ENCODE measurements at regions not wholly inside any gene's neighbourhood (a gene's known extent, or its start where the extent isn't known, plus 50 kb on each side); places are given as distances from the start of the nearest gene placed in this dataset.

GRCh38 chr13:31060220-31060619, 101.5 kb downstream of the HSPH1 start:
- no peak overlapping the region for H3K27ac ChIP-seq (ENCODE audit: low read length)
- H3K36me3 ChIP-seq (ENCODE audit: control insufficient read depth in 2 of 2, insufficient read depth in 2 of 2, low read length in 2 of 2) = no peaks in the 10 kb centered on the region
- no peaks in the 10 kb centered on the region for H3K4me1 ChIP-seq (ENCODE audit: control insufficient read depth, insufficient read depth, low read length)
- peaks cover 0 to 3% of the 10 kb centered on the region in 2 donors for H3K27me3 ChIP-seq (ENCODE audit: control insufficient read depth in 1 of 2, insufficient read depth in 2 of 2, low read length in 2 of 2)
- H3K4me3 ChIP-seq (ENCODE audit: low read length in 2 of 2) = no peak overlapping the region
- H3K9ac ChIP-seq (ENCODE audit: low read length in 2 of 2) = no peak overlapping the region
- H3K9me3 ChIP-seq (ENCODE audit: control insufficient read depth in 2 of 2, low read length in 2 of 2) = peaks cover 0 to 3% of the 10 kb centered on the region in 2 donors

GRCh38 chr13:31057403-31058033, 104.2 kb downstream of the HSPH1 start:
- peaks cover 7 to 8% of the 10 kb centered on the region in 2 donors for H3K27me3 ChIP-seq (ENCODE audit: control insufficient read depth in 1 of 2, insufficient read depth in 2 of 2, low read length in 2 of 2)
- no peak overlapping the region for H3K9ac ChIP-seq (ENCODE audit: low read length in 2 of 2)
- H3K9me3 ChIP-seq (ENCODE audit: control insufficient read depth in 2 of 2, low read length in 2 of 2) = no peaks in the 10 kb centered on the region
- H3K27ac ChIP-seq (ENCODE audit: low read length) = no peak overlapping the region
- no peaks in the 10 kb centered on the region for H3K4me1 ChIP-seq (ENCODE audit: control insufficient read depth, insufficient read depth, low read length)
- no peak overlapping the region for H3K4me3 ChIP-seq (ENCODE audit: low read length in 2 of 2)
- no peaks in the 10 kb centered on the region for H3K36me3 ChIP-seq (ENCODE audit: control insufficient read depth in 2 of 2, insufficient read depth in 2 of 2, low read length in 2 of 2)

GRCh38 chr13:31056644-31057271, 104.9 kb downstream of the HSPH1 start:
- H3K9me3 ChIP-seq (ENCODE audit: control insufficient read depth in 2 of 2, low read length in 2 of 2) = no peaks in the 10 kb centered on the region
- peaks cover 2% of the 10 kb centered on the region for H3K4me1 ChIP-seq (ENCODE audit: control insufficient read depth, insufficient read depth, low read length)
- no peaks in the 10 kb centered on the region for H3K36me3 ChIP-seq (ENCODE audit: control insufficient read depth in 2 of 2, insufficient read depth in 2 of 2, low read length in 2 of 2)
- no peak overlapping the region for H3K9ac ChIP-seq (ENCODE audit: low read length in 2 of 2)
- no peak overlapping the region for H3K27ac ChIP-seq (ENCODE audit: low read length)
- H3K4me3 ChIP-seq (ENCODE audit: low read length in 2 of 2) = no peak overlapping the region
- peaks cover 7 to 8% of the 10 kb centered on the region in 2 donors for H3K27me3 ChIP-seq (ENCODE audit: control insufficient read depth in 1 of 2, insufficient read depth in 2 of 2, low read length in 2 of 2)

GRCh38 chr13:31055589-31055988, 106.1 kb downstream of the HSPH1 start:
- Histone ChIP-seq H3K4me1 (ENCODE audit: control insufficient read depth, insufficient read depth, low read length) (peaks cover 2% of the 10 kb centered on the region), H3K27me3 (ENCODE audit: control insufficient read depth in 1 of 2, insufficient read depth in 2 of 2, low read length in 2 of 2) (peaks cover 7 to 8% of the 10 kb centered on the region in 2 donors), H3K9ac (ENCODE audit: low read length in 2 of 2) (no peak overlapping the region), H3K9me3 (ENCODE audit: control insufficient read depth in 2 of 2, low read length in 2 of 2) (no peaks in the 10 kb centered on the region), H3K4me3 (ENCODE audit: low read length in 2 of 2) (no peak overlapping the region), H3K36me3 (ENCODE audit: control insufficient read depth in 2 of 2, insufficient read depth in 2 of 2, low read length in 2 of 2) (no peaks in the 10 kb centered on the region), H3K27ac (ENCODE audit: low read length) (no peak overlapping the region)

GRCh38 chr13:31054632-31055031, 107.1 kb downstream of the HSPH1 start:
- H3K27me3 ChIP-seq (ENCODE audit: control insufficient read depth in 1 of 2, insufficient read depth in 2 of 2, low read length in 2 of 2) = peaks cover 7 to 8% of the 10 kb centered on the region in 2 donors
- no peaks in the 10 kb centered on the region for H3K9me3 ChIP-seq (ENCODE audit: control insufficient read depth in 2 of 2, low read length in 2 of 2)
- no peak overlapping the region for H3K9ac ChIP-seq (ENCODE audit: low read length in 2 of 2)
- no peak overlapping the region for H3K27ac ChIP-seq (ENCODE audit: low read length)
- no peaks in the 10 kb centered on the region for H3K36me3 ChIP-seq (ENCODE audit: control insufficient read depth in 2 of 2, insufficient read depth in 2 of 2, low read length in 2 of 2)
- H3K4me1 ChIP-seq (ENCODE audit: control insufficient read depth, insufficient read depth, low read length) = peaks cover 2% of the 10 kb centered on the region
- H3K4me3 ChIP-seq (ENCODE audit: low read length in 2 of 2) = no peak overlapping the region

- H3K9ac ChIP-seq (ENCODE audit: low read length in 2 of 2) = no peak overlapping the region
- no peak overlapping the region for H3K27ac ChIP-seq (ENCODE audit: low read length)
- H3K9me3 ChIP-seq (ENCODE audit: control insufficient read depth in 2 of 2, low read length in 2 of 2) = no peaks in the 10 kb centered on the region
- H3K4me3 ChIP-seq (ENCODE audit: low read length in 2 of 2) = no peak overlapping the region
- no peaks in the 10 kb centered on the region for H3K36me3 ChIP-seq (ENCODE audit: control insufficient read depth in 2 of 2, insufficient read depth in 2 of 2, low read length in 2 of 2)
- peaks cover 2% of the 10 kb centered on the region for H3K4me1 ChIP-seq (ENCODE audit: control insufficient read depth, insufficient read depth, low read length)
- peaks cover 7 to 8% of the 10 kb centered on the region in 2 donors for H3K27me3 ChIP-seq (ENCODE audit: control insufficient read depth in 1 of 2, insufficient read depth in 2 of 2, low read length in 2 of 2)
These were observed 107.8 kb downstream of the HSPH1 start for GRCh38 chr13:31053896-31054295.

GRCh38 chr13:31053091-31053490, 108.6 kb downstream of the HSPH1 start:
- Histone ChIP-seq H3K36me3 (ENCODE audit: control insufficient read depth in 2 of 2, insufficient read depth in 2 of 2, low read length in 2 of 2) (no peaks in the 10 kb centered on the region), H3K27ac (ENCODE audit: low read length) (no peak overlapping the region), H3K9ac (ENCODE audit: low read length in 2 of 2) (no peak overlapping the region), H3K27me3 (ENCODE audit: control insufficient read depth in 1 of 2, insufficient read depth in 2 of 2, low read length in 2 of 2) (peaks cover 6 to 7% of the 10 kb centered on the region in 2 donors), H3K4me1 (ENCODE audit: control insufficient read depth, insufficient read depth, low read length) (peaks cover 2% of the 10 kb centered on the region), H3K9me3 (ENCODE audit: control insufficient read depth in 2 of 2, low read length in 2 of 2) (no peaks in the 10 kb centered on the region), H3K4me3 (ENCODE audit: low read length in 2 of 2) (no peak overlapping the region)

- H3K27ac ChIP-seq (ENCODE audit: low read length) = no peak overlapping the region
- no peaks in the 10 kb centered on the region for H3K9me3 ChIP-seq (ENCODE audit: control insufficient read depth in 2 of 2, low read length in 2 of 2)
- peaks cover 2% of the 10 kb centered on the region for H3K4me1 ChIP-seq (ENCODE audit: control insufficient read depth, insufficient read depth, low read length)
- H3K27me3 ChIP-seq (ENCODE audit: control insufficient read depth in 1 of 2, insufficient read depth in 2 of 2, low read length in 2 of 2) = peaks cover 6 to 7% of the 10 kb centered on the region in 2 donors
- no peak overlapping the region for H3K9ac ChIP-seq (ENCODE audit: low read length in 2 of 2)
- H3K36me3 ChIP-seq (ENCODE audit: control insufficient read depth in 2 of 2, insufficient read depth in 2 of 2, low read length in 2 of 2) = no peaks in the 10 kb centered on the region
- H3K4me3 ChIP-seq (ENCODE audit: low read length in 2 of 2) = no peak overlapping the region
These were observed 109.2 kb downstream of the HSPH1 start for GRCh38 chr13:31052478-31052877.

GRCh38 chr13:31051999-31052398, 109.7 kb downstream of the HSPH1 start:
- H3K27me3 ChIP-seq (ENCODE audit: control insufficient read depth in 1 of 2, insufficient read depth in 2 of 2, low read length in 2 of 2) = peaks cover 6 to 7% of the 10 kb centered on the region in 2 donors
- H3K4me3 ChIP-seq (ENCODE audit: low read length in 2 of 2) = no peak overlapping the region
- H3K4me1 ChIP-seq (ENCODE audit: control insufficient read depth, insufficient read depth, low read length) = peaks cover 4% of the 10 kb centered on the region
- H3K27ac ChIP-seq (ENCODE audit: low read length) = no peak overlapping the region
- no peaks in the 10 kb centered on the region for H3K36me3 ChIP-seq (ENCODE audit: control insufficient read depth in 2 of 2, insufficient read depth in 2 of 2, low read length in 2 of 2)
- H3K9me3 ChIP-seq (ENCODE audit: control insufficient read depth in 2 of 2, low read length in 2 of 2) = no peaks in the 10 kb centered on the region
- no peak overlapping the region for H3K9ac ChIP-seq (ENCODE audit: low read length in 2 of 2)

- Histone ChIP-seq H3K9ac (ENCODE audit: low read length in 2 of 2) (no peak overlapping the region), H3K36me3 (ENCODE audit: control insufficient read depth in 2 of 2, insufficient read depth in 2 of 2, low read length in 2 of 2) (no peaks in the 10 kb centered on the region), H3K27me3 (ENCODE audit: control insufficient read depth in 1 of 2, insufficient read depth in 2 of 2, low read length in 2 of 2) (peaks cover 5 to 7% of the 10 kb centered on the region in 2 donors), H3K4me3 (ENCODE audit: low read length in 2 of 2) (no peak overlapping the region), H3K4me1 (ENCODE audit: control insufficient read depth, insufficient read depth, low read length) (peaks cover 13% of the 10 kb centered on the region), H3K9me3 (ENCODE audit: control insufficient read depth in 2 of 2, low read length in 2 of 2) (no peaks in the 10 kb centered on the region), H3K27ac (ENCODE audit: low read length) (no peak overlapping the region)
These were observed 111.0 kb downstream of the HSPH1 start for GRCh38 chr13:31050486-31051400.
